HEK293 (cell line): ENCODE measurements at regions not wholly inside any gene's neighbourhood (a gene's known extent, or its start where the extent isn't known, plus 50 kb on each side); places are given as distances from the start of the nearest gene placed in this dataset.

Experiments used
- CTCF ChIA-PET: fragments of 350-600 bp; formaldehyde crosslinking; extraction: SDS; loops from one replicate; lab custom pipeline; 2021; ENCODE audit warnings: antibody characterized with exemption; lab: Yijun Ruan, JAX
- POLR2A ChIA-PET: fragments of 300-600 bp; formaldehyde crosslinking; extraction: SDS; loops from one replicate; lab custom pipeline; 2020; ENCODE audit warnings: antibody characterized with exemption, inconsistent platforms; lab: Yijun Ruan, JAX
- H3K27ac ChIP-seq: fragments of 200-500 bp; sonication (Bioruptor generic); 2 replicates; pipeline ENCODE4 v1.5.1; 2014; ENCODE audit warnings: low read depth, low read length, control low read depth, inconsistent platforms; ENCODE audit errors: extremely low read depth
- H3K36me3 ChIP-seq, 2 experiments: fragments of 200-500 bp in 1 of 2; sonication (Bioruptor generic) in 1 of 2; 1 replicate in 1 of 2; 2 replicates in 1 of 2; pipeline ENCODE4 v1.5.1; 2014 to 2017; ENCODE audit warnings: inconsistent platforms in 2 of 2, low read length in 2 of 2; ENCODE audit not compliant: control insufficient read depth in 2 of 2, insufficient read depth in 1 of 2
- H3K4me1 ChIP-seq: fragments of 200-500 bp; sonication (Bioruptor generic); 2 replicates; pipeline ENCODE4 v1.5.1; 2014; ENCODE audit warnings: mild to moderate bottlenecking, low read length, inconsistent platforms; ENCODE audit not compliant: control insufficient read depth, insufficient read depth
- H3K4me3 ChIP-seq: 2 replicates; pipeline ENCODE4 v1.5.1; 2011; ENCODE audit warnings: low read depth, mild to moderate bottlenecking, control low read depth, low read length, moderate library complexity
- H3K9me3 ChIP-seq: fragments of 200-500 bp; sonication (Bioruptor generic); 2 replicates; pipeline ENCODE4 v1.5.1; 2014; ENCODE audit warnings: low read depth, low read length, inconsistent platforms; ENCODE audit not compliant: control insufficient read depth, insufficient read depth
- FEZF1 ChIP-seq: fragments of 450-650 bp; formaldehyde crosslinking; IDR thresholded peaks from 2 replicates; pipeline ENCODE4 v1.5.1; 2016; ENCODE audit warnings: missing biosample characterization, missing genetic modification characterization
- HOXC10 ChIP-seq: sonication (generic); formaldehyde crosslinking; IDR thresholded peaks from 2 replicates; pipeline ENCODE4 v1.8.1; 2023; ENCODE audit warnings: mild to moderate bottlenecking, missing genetic modification reagents
- HOXD13 ChIP-seq: sonication (generic); formaldehyde crosslinking; IDR thresholded peaks from 2 replicates; pipeline ENCODE4 v1.8.0; 2022; ENCODE audit warnings: missing genetic modification reagents, borderline replicate concordance
- RBAK ChIP-seq: fragments of 450-650 bp; formaldehyde crosslinking; IDR thresholded peaks from 2 replicates; pipeline ENCODE4 v1.5.1; 2016; ENCODE audit warnings: missing biosample characterization, missing genetic modification characterization
- TCF7L2 ChIP-seq: IDR thresholded peaks from 2 replicates; pipeline ENCODE4 v1.6.1; 2011; ENCODE audit warnings: low read depth, mild to moderate bottlenecking, inconsistent platforms, low read length, moderate library complexity, borderline replicate concordance
- ZBTB17 ChIP-seq: fragments of 450-650 bp; formaldehyde crosslinking; IDR thresholded peaks from 2 replicates; pipeline ENCODE4 v1.5.1; 2016; ENCODE audit warnings: missing biosample characterization, missing genetic modification characterization
- ZFP37 ChIP-seq: fragments of 450-650 bp; formaldehyde crosslinking; IDR thresholded peaks from 2 replicates; pipeline ENCODE4 v1.5.1; 2016; ENCODE audit warnings: missing biosample characterization, missing genetic modification characterization
- ZFP69B ChIP-seq: fragments of 450-650 bp; formaldehyde crosslinking; IDR thresholded peaks from 2 replicates; pipeline ENCODE4 v1.5.1; 2016; ENCODE audit warnings: missing biosample characterization, missing genetic modification characterization
- ZNF114 ChIP-seq: fragments of 450-650 bp; formaldehyde crosslinking; IDR thresholded peaks from 2 replicates; pipeline ENCODE4 v1.5.0; 2017; ENCODE audit warnings: missing biosample characterization, missing genetic modification characterization
- ZNF121 ChIP-seq: fragments of 450-650 bp; formaldehyde crosslinking; IDR thresholded peaks from 2 replicates; pipeline ENCODE4 v1.5.1; 2016; ENCODE audit warnings: missing biosample characterization, missing genetic modification characterization
- ZNF23 ChIP-seq: fragments of 450-650 bp; formaldehyde crosslinking; IDR thresholded peaks from 2 replicates; pipeline ENCODE4 v1.5.1; 2016; ENCODE audit warnings: missing biosample characterization, missing genetic modification characterization, borderline replicate concordance
- ZNF558 ChIP-seq: fragments of 450-650 bp; formaldehyde crosslinking; IDR thresholded peaks from 2 replicates; pipeline ENCODE4 v1.5.1; 2016; ENCODE audit warnings: missing biosample characterization, missing genetic modification characterization
- ZNF660 ChIP-seq: fragments of 450-650 bp; IDR thresholded peaks from 2 replicates; pipeline ENCODE4 v1.5.1; 2018; ENCODE audit warnings: missing biosample characterization, mild to moderate bottlenecking, missing genetic modification characterization
- ZNF664 ChIP-seq: fragments of 450-650 bp; formaldehyde crosslinking; IDR thresholded peaks from 2 replicates; pipeline ENCODE4 v1.5.1; 2016; ENCODE audit warnings: missing biosample characterization, missing genetic modification characterization
- ZNF747 ChIP-seq: fragments of 450-650 bp; formaldehyde crosslinking; IDR thresholded peaks from 2 replicates; pipeline ENCODE4 v1.5.1; 2016; ENCODE audit warnings: missing biosample characterization, missing genetic modification characterization
- ZNF785 ChIP-seq: fragments of 450-650 bp; formaldehyde crosslinking; IDR thresholded peaks from 2 replicates; pipeline ENCODE4 v1.5.1; 2016; ENCODE audit warnings: missing biosample characterization, missing genetic modification characterization
- TF ChIP-seq, protein P1 (sequence below): fragments of 450-650 bp; formaldehyde crosslinking; IDR thresholded peaks from 2 replicates; pipeline ENCODE4 v1.5.1; 2016; ENCODE audit warnings: missing biosample characterization, missing genetic modification characterization
- TF ChIP-seq, protein P2 (sequence below): fragments of 450-650 bp; formaldehyde crosslinking; IDR thresholded peaks from 2 replicates; pipeline ENCODE4 v1.5.1; 2016; ENCODE audit warnings: missing biosample characterization, missing genetic modification characterization
- TF ChIP-seq, protein P3 (sequence below): sonication (generic); formaldehyde crosslinking; IDR thresholded peaks from 2 replicates; pipeline ENCODE4 v1.8.1; 2022; ENCODE audit warnings: mild to moderate bottlenecking, moderate library complexity, missing genetic modification reagents
- TF ChIP-seq, protein P4 (sequence below): fragments of 450-650 bp; formaldehyde crosslinking; conservative IDR thresholded peaks from 2 replicates; pipeline ENCODE4 v1.5.1; 2016; ENCODE audit warnings: low read depth, missing biosample characterization, missing genetic modification characterization
- TF ChIP-seq, protein P5 (sequence below): fragments of 450-650 bp; formaldehyde crosslinking; IDR thresholded peaks from 2 replicates; pipeline ENCODE4 v1.5.1; 2016; ENCODE audit warnings: missing biosample characterization, missing genetic modification characterization

DNA sequence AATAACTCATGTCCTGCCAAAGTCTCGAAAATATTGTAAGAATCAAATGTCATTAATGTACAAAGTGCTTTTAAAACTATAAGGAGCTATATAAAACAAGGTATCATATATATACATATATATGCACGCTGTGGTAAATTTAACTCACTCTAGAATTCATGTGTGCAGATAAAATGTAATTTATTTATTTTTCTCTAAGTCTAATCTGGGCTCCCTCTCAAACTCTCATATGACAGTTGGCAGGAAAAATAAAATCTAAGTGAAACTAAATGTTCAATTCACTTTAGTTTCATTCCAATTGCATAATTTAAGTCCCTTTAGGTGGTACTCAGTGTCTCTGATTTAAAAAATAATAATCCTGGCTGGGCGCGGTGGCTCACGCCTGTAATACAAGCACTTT lies 372.0 kb upstream of the DAB1 start:
- Histone ChIP-seq H3K36me3 (no peaks in the 10 kb centered on the region), H3K4me3 (no peak overlapping the region), H3K9me3 (no peaks in the 10 kb centered on the region), H3K27ac (no peak overlapping the region), H3K4me1 (no peaks in the 10 kb centered on the region)
- POLR2A ChIA-PET, result no interaction called here
- TF ChIP-seq ZNF114 (tag by site-specific recombination) (no peak), TCF7L2 (no peak), ZNF660 (tag by site-specific recombination) (no peak)
- TF ChIP-seq, protein P1, sequence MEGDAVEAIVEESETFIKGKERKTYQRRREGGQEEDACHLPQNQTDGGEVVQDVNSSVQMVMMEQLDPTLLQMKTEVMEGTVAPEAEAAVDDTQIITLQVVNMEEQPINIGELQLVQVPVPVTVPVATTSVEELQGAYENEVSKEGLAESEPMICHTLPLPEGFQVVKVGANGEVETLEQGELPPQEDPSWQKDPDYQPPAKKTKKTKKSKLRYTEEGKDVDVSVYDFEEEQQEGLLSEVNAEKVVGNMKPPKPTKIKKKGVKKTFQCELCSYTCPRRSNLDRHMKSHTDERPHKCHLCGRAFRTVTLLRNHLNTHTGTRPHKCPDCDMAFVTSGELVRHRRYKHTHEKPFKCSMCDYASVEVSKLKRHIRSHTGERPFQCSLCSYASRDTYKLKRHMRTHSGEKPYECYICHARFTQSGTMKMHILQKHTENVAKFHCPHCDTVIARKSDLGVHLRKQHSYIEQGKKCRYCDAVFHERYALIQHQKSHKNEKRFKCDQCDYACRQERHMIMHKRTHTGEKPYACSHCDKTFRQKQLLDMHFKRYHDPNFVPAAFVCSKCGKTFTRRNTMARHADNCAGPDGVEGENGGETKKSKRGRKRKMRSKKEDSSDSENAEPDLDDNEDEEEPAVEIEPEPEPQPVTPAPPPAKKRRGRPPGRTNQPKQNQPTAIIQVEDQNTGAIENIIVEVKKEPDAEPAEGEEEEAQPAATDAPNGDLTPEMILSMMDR (tag by site-specific recombination), result no peak
- CTCF ChIA-PET, result interaction anchor here (0.7 kb wide), 1 partner anchor 328 kb away, joined by 3 read pairs; no protein-coding TSS in a partner anchor

DNA sequence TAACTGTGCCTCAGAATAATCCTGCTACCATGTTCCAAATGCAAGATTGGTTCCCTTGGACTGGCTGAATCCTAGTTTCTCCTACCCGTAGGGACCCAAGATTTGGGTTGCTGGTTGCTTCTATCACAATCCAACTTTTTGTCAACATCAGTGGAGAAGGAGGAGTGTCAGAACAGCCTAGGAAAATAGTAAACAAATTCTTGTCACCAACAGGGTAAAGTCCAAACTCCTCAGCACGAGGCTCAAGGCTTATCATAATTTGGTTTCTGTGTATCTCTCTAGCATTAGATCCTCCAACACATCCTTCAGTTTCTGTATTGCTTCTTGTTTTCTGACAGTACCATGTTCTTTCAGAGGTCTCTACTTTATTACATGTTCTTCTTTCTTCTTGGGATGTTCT lies 370.2 kb upstream of the DAB1 start:
- Histone ChIP-seq H3K36me3 (no peaks in the 10 kb centered on the region), H3K9me3 (no peaks in the 10 kb centered on the region), H3K27ac (no peak overlapping the region), H3K4me3 (no peak overlapping the region), H3K4me1 (no peaks in the 10 kb centered on the region)
- TF ChIP-seq ZNF558 (tag by site-specific recombination) (no peak), FEZF1 (no peak), HOXD13 (CRISPR knock-in tag) (no peak), HOXC10 (no peak), ZNF121 (tag by site-specific recombination) (no peak)
- ChIA-PET POLR2A (no interaction called here), CTCF (no interaction called here)

DNA sequence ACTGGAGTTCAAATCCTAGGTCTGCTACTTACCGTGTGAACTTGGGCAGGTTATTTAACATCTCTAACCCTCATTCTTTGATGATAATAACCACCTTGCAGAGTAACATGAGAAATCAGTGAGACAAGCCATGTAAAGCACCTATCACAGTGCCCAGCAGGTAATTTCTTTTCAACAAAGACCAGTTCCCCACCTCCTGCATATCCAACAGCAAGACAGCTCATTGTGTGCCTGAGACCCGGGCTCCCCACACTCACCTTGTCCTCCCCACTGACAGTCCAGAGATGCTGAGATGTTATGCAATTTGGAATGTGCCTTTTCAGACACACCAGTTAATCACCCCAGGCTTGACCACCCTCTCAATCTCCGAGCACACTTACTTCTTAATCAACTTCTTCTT lies 367.6 kb upstream of the DAB1 start:
- POLR2A ChIA-PET, result no interaction called here
- Histone ChIP-seq H3K27ac (no peak overlapping the region), H3K9me3 (no peaks in the 10 kb centered on the region), H3K4me3 (no peak overlapping the region), H3K4me1 (peaks cover 5% of the 10 kb centered on the region; the same call in 1 of the 2 replicates), H3K36me3 (no peaks in the 10 kb centered on the region)
- CTCF ChIA-PET, result interaction anchor here (1.5 kb wide), 1 partner anchor 20 kb away, joined by 5 read pairs; no protein-coding TSS in a partner anchor
- TF ChIP-seq ZFP37 (no peak), ZNF747 (tag by site-specific recombination) (no peak), ZNF664 (no peak), RBAK (tag by site-specific recombination) (no peak), ZNF23 (no peak), ZNF785 (tag by site-specific recombination) (no peak), ZBTB17 (tag by site-specific recombination) (no peak), ZFP69B (tag by site-specific recombination) (no peak)
- TF ChIP-seq, protein P2, sequence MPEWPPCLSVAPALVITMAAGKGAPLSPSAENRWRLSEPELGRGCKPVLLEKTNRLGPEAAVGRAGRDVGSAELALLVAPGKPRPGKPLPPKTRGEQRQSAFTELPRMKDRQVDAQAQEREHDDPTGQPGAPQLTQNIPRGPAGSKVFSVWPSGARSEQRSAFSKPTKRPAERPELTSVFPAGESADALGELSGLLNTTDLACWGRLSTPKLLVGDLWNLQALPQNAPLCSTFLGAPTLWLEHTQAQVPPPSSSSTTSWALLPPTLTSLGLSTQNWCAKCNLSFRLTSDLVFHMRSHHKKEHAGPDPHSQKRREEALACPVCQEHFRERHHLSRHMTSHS (tag by site-specific recombination), result no peak
- TF ChIP-seq, protein P3, sequence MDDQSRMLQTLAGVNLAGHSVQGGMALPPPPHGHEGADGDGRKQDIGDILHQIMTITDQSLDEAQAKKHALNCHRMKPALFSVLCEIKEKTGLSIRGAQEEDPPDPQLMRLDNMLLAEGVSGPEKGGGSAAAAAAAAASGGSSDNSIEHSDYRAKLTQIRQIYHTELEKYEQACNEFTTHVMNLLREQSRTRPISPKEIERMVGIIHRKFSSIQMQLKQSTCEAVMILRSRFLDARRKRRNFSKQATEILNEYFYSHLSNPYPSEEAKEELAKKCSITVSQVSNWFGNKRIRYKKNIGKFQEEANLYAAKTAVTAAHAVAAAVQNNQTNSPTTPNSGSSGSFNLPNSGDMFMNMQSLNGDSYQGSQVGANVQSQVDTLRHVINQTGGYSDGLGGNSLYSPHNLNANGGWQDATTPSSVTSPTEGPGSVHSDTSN, result no peak
- TF ChIP-seq, protein P4, sequence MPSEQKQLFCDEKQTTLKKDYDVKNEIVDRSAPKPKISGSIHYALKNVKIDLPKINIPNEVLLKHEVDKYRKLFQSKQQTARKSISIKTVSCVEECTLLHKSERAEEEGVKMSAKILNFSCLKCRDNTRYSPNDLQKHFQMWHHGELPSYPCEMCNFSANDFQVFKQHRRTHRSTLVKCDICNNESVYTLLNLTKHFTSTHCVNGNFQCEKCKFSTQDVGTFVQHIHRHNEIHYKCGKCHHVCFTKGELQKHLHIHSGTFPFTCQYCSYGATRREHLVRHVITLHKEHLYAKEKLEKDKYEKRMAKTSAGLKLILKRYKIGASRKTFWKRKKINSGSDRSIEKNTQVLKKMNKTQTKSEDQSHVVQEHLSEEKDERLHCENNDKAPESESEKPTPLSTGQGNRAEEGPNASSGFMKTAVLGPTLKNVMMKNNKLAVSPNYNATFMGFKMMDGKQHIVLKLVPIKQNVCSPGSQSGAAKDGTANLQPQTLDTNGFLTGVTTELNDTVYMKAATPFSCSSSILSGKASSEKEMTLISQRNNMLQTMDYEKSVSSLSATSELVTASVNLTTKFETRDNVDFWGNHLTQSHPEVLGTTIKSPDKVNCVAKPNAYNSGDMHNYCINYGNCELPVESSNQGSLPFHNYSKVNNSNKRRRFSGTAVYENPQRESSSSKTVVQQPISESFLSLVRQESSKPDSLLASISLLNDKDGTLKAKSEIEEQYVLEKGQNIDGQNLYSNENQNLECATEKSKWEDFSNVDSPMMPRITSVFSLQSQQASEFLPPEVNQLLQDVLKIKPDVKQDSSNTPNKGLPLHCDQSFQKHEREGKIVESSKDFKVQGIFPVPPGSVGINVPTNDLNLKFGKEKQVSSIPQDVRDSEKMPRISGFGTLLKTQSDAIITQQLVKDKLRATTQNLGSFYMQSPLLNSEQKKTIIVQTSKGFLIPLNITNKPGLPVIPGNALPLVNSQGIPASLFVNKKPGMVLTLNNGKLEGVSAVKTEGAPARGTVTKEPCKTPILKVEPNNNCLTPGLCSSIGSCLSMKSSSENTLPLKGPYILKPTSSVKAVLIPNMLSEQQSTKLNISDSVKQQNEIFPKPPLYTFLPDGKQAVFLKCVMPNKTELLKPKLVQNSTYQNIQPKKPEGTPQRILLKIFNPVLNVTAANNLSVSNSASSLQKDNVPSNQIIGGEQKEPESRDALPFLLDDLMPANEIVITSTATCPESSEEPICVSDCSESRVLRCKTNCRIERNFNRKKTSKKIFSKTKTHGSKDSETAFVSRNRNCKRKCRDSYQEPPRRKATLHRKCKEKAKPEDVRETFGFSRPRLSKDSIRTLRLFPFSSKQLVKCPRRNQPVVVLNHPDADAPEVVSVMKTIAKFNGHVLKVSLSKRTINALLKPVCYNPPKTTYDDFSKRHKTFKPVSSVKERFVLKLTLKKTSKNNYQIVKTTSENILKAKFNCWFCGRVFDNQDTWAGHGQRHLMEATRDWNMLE (tag by site-specific recombination), result no peak
- TF ChIP-seq, protein P5, sequence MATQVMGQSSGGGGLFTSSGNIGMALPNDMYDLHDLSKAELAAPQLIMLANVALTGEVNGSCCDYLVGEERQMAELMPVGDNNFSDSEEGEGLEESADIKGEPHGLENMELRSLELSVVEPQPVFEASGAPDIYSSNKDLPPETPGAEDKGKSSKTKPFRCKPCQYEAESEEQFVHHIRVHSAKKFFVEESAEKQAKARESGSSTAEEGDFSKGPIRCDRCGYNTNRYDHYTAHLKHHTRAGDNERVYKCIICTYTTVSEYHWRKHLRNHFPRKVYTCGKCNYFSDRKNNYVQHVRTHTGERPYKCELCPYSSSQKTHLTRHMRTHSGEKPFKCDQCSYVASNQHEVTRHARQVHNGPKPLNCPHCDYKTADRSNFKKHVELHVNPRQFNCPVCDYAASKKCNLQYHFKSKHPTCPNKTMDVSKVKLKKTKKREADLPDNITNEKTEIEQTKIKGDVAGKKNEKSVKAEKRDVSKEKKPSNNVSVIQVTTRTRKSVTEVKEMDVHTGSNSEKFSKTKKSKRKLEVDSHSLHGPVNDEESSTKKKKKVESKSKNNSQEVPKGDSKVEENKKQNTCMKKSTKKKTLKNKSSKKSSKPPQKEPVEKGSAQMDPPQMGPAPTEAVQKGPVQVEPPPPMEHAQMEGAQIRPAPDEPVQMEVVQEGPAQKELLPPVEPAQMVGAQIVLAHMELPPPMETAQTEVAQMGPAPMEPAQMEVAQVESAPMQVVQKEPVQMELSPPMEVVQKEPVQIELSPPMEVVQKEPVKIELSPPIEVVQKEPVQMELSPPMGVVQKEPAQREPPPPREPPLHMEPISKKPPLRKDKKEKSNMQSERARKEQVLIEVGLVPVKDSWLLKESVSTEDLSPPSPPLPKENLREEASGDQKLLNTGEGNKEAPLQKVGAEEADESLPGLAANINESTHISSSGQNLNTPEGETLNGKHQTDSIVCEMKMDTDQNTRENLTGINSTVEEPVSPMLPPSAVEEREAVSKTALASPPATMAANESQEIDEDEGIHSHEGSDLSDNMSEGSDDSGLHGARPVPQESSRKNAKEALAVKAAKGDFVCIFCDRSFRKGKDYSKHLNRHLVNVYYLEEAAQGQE (tag by site-specific recombination), result no peak
